ENCODE measurements at regions not wholly inside any gene's neighbourhood (a gene's known extent, or its start where the extent isn't known, plus 50 kb on each side); places are given as distances from the start of the nearest gene placed in this dataset.

- TF ChIP-seq, protein P1, sequence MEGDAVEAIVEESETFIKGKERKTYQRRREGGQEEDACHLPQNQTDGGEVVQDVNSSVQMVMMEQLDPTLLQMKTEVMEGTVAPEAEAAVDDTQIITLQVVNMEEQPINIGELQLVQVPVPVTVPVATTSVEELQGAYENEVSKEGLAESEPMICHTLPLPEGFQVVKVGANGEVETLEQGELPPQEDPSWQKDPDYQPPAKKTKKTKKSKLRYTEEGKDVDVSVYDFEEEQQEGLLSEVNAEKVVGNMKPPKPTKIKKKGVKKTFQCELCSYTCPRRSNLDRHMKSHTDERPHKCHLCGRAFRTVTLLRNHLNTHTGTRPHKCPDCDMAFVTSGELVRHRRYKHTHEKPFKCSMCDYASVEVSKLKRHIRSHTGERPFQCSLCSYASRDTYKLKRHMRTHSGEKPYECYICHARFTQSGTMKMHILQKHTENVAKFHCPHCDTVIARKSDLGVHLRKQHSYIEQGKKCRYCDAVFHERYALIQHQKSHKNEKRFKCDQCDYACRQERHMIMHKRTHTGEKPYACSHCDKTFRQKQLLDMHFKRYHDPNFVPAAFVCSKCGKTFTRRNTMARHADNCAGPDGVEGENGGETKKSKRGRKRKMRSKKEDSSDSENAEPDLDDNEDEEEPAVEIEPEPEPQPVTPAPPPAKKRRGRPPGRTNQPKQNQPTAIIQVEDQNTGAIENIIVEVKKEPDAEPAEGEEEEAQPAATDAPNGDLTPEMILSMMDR (IDR thresholded peaks at IDR 0.05): no peak
- TF ChIP-seq ZFX (IDR thresholded peaks at IDR 0.05; ENCODE audit: borderline replicate concordance): no peak
Measured at GRCh38 chr13:63706751-63707150, 2291.1 kb upstream of the PCDH20 start.

All from 22Rv1 (cell line).